H1 (cell line): ENCODE measurements at regions not wholly inside any gene's neighbourhood (a gene's known extent, or its start where the extent isn't known, plus 50 kb on each side); places are given as distances from the start of the nearest gene placed in this dataset.

Experiments
- CTCF ChIA-PET: fragments of 300-600 bp; sonication (Branson Sonifier 250); formaldehyde crosslinking; loops from one replicate; lab custom pipeline; 2021; ENCODE audit not compliant: partially characterized antibody; lab: Charles Lee
- POLR2A ChIA-PET: fragments of 300-600 bp; sonication (Branson Sonifier 250); formaldehyde crosslinking; loops from one replicate; lab custom pipeline; 2021; ENCODE audit warnings: inconsistent platforms; ENCODE audit not compliant: partially characterized antibody; lab: Charles Lee
- DNase-seq, 2 experiments: peaks; one replicate each; pipeline versions ENCODE4 v3.0.0 to v3.0.0-alpha.2; 2010 to 2022; ENCODE audit warnings: low spot score in 2 of 2, low read depth in 1 of 2, mixed read lengths in 1 of 2
- FAIRE-seq: peaks from 2 replicates; lab custom pipeline; 2011; peaks lifted over from hg19 to GRCh38; lab: Jason Lieb, UNC
- H2AFZ ChIP-seq: 2 replicates; pipeline ENCODE4 v1.8.1; 2012; ENCODE audit warnings: low read length, inconsistent platforms
- H2AK5ac ChIP-seq: 2 replicates; pipeline ENCODE4 v1.6.1; 2013; ENCODE audit warnings: low read depth, low read length
- H2BK120ac ChIP-seq: replicated peaks from 2 replicates; pipeline ENCODE3; 2013; ENCODE audit warnings: low read depth, low read length, inconsistent platforms
- H2BK12ac ChIP-seq: 2 replicates; pipeline ENCODE4 v1.6.1; 2013; ENCODE audit warnings: low read depth, low read length
- H2BK15ac ChIP-seq: 2 replicates; pipeline ENCODE4 v1.6.1; 2013; ENCODE audit warnings: low read length
- H2BK20ac ChIP-seq: 2 replicates; pipeline ENCODE4 v1.6.1; 2013; ENCODE audit warnings: low read length
- H2BK5ac ChIP-seq: 2 replicates; pipeline ENCODE4 v1.6.1; 2013; ENCODE audit warnings: low read depth, low read length
- H3K14ac ChIP-seq: 2 replicates; pipeline ENCODE4 v1.6.1; 2013; ENCODE audit warnings: inconsistent platforms; ENCODE audit not compliant: insufficient read length
- H3K18ac ChIP-seq: 2 replicates; pipeline ENCODE4 v1.6.1; 2013; ENCODE audit warnings: low read length; ENCODE audit errors: extremely low read depth
- H3K23ac ChIP-seq: 2 replicates; pipeline ENCODE4 v1.6.1; 2013; ENCODE audit warnings: inconsistent platforms; ENCODE audit not compliant: insufficient read length
- H3K23me2 ChIP-seq: 2 replicates; pipeline ENCODE4 v1.6.1; 2013; ENCODE audit warnings: low read depth, low read length
- H3K27ac ChIP-seq: 2 replicates; pipeline ENCODE4 v1.6.1; 2011; ENCODE audit warnings: low read depth, low read length, inconsistent platforms
- H3K27me3 ChIP-seq, 4 experiments: replicated peaks in 1 of 4; 1 replicate in 1 of 4; 2 replicates in 3 of 4; pipeline versions ENCODE4 v1.6.1 to v1.8.1; 2011 to 2013; ENCODE audit warnings: low read length in 3 of 4, mild to moderate bottlenecking in 3 of 4, inconsistent platforms in 2 of 4, mixed read lengths in 2 of 4, moderate library complexity in 1 of 4; ENCODE audit not compliant: control insufficient read depth in 3 of 4, insufficient read depth in 3 of 4; ENCODE audit errors: extremely low read depth in 1 of 4
- H3K36me3 ChIP-seq, 4 experiments: 2 replicates each; pipeline versions ENCODE4 v1.6.1 to v1.8.1; 2011 to 2013; ENCODE audit warnings: mild to moderate bottlenecking in 4 of 4, low read length in 3 of 4, moderate library complexity in 2 of 4, control low read depth in 1 of 4, inconsistent platforms in 1 of 4; ENCODE audit not compliant: insufficient read depth in 4 of 4, control insufficient read depth in 2 of 4
- H3K4ac ChIP-seq: replicated peaks from 2 replicates; pipeline ENCODE3; 2013; ENCODE audit warnings: low read length, low read depth, mixed read lengths, inconsistent platforms; ENCODE audit not compliant: insufficient read length
- H3K4me1 ChIP-seq, 4 experiments: replicated peaks in 1 of 4; 1 replicate in 1 of 4; 2 replicates in 3 of 4; pipeline versions ENCODE4 v1.6.1 to v1.8.1; 2011 to 2013; ENCODE audit warnings: low read length in 3 of 4, inconsistent platforms in 2 of 4, mixed read lengths in 1 of 4; ENCODE audit not compliant: insufficient read depth in 4 of 4, control insufficient read depth in 3 of 4
- H3K4me2 ChIP-seq, 2 experiments: 2 replicates each; pipeline versions ENCODE4 v1.6.1 to v1.8.1; 2011 to 2013; ENCODE audit warnings: low read depth in 2 of 2, low read length in 2 of 2, control low read depth in 1 of 2, inconsistent platforms in 1 of 2, mild to moderate bottlenecking in 1 of 2; ENCODE audit not compliant: insufficient read depth in 1 of 2
- H3K4me3 ChIP-seq, 4 experiments: fragments of 200-600, 300-600 bp in 1 of 4; sonication (generic), shearing (Covaris generic), sonication (Bioruptor Twin) in 1 of 4; 2 replicates each; pipeline versions ENCODE4 v1.5.1 to v1.8.1; 2011 to 2016; ENCODE audit warnings: low read length in 4 of 4, low read depth in 3 of 4, control low read depth in 2 of 4, inconsistent platforms in 2 of 4, mild to moderate bottlenecking in 2 of 4, mixed read lengths in 1 of 4, moderate library complexity in 1 of 4; ENCODE audit not compliant: insufficient read depth in 2 of 4; ENCODE audit errors: extremely low read depth in 1 of 4
- H3K56ac ChIP-seq: replicated peaks from 2 replicates; pipeline ENCODE3; 2013; ENCODE audit warnings: low read depth, mild to moderate bottlenecking, mixed read lengths, low read length, inconsistent platforms; ENCODE audit not compliant: insufficient read length
- H3K79me1 ChIP-seq: 2 replicates; pipeline ENCODE4 v1.6.1; 2013; ENCODE audit warnings: low read depth, low read length, control low read depth
- H3K79me2 ChIP-seq, 2 experiments: 2 replicates each; pipeline versions ENCODE4 v1.6.1 to v1.8.1; 2012 to 2013; ENCODE audit warnings: low read length in 2 of 2, mild to moderate bottlenecking in 2 of 2, inconsistent platforms in 1 of 2; ENCODE audit not compliant: insufficient read depth in 2 of 2, control insufficient read depth in 1 of 2
- H3K9ac ChIP-seq, 4 experiments: replicated peaks in 1 of 4; 1 replicate in 1 of 4; 2 replicates in 3 of 4; pipeline versions ENCODE4 v1.6.1 to v1.8.1; 2011 to 2013; ENCODE audit warnings: low read depth in 3 of 4, low read length in 3 of 4, control low read depth in 2 of 4, mild to moderate bottlenecking in 2 of 4, moderate library complexity in 2 of 4, inconsistent platforms in 1 of 4; ENCODE audit errors: extremely low read depth in 1 of 4
- H3K9me3 ChIP-seq, 2 experiments: 2 replicates each; pipeline versions ENCODE4 v1.6.1 to v1.8.1; 2012 to 2013; ENCODE audit warnings: mild to moderate bottlenecking in 2 of 2, moderate library complexity in 2 of 2, control low read depth in 1 of 2, inconsistent platforms in 1 of 2, low read depth in 1 of 2, low read length in 1 of 2, mixed read lengths in 1 of 2; ENCODE audit not compliant: insufficient read depth in 2 of 2
- H4K20me1 ChIP-seq, 2 experiments: replicated peaks in 1 of 2; 2 replicates each; pipeline versions ENCODE3 to v1.8.1; 2011 to 2013; ENCODE audit warnings: inconsistent platforms in 2 of 2, low read length in 2 of 2, mild to moderate bottlenecking in 1 of 2; ENCODE audit not compliant: insufficient read depth in 2 of 2, control insufficient read depth in 1 of 2
- H4K5ac ChIP-seq: 2 replicates; pipeline ENCODE4 v1.6.1; 2013; ENCODE audit warnings: low read length, low read depth, mixed read lengths, inconsistent platforms; ENCODE audit not compliant: insufficient read length
- H4K8ac ChIP-seq: 2 replicates; pipeline ENCODE4 v1.8.0; 2013; ENCODE audit warnings: mild to moderate bottlenecking, moderate library complexity, low read length, inconsistent platforms; ENCODE audit not compliant: insufficient read depth; ENCODE audit errors: extremely low read depth
- H4K91ac ChIP-seq: replicated peaks from 2 replicates; pipeline ENCODE3; 2013; ENCODE audit warnings: low read length, mixed read lengths, inconsistent platforms; ENCODE audit not compliant: insufficient read length
- BACH1 ChIP-seq: IDR thresholded peaks from 2 replicates; pipeline ENCODE4 v1.6.1; 2012; ENCODE audit warnings: low read length, improper control_type of control experiment
- BCL11A ChIP-seq, 2 experiments: IDR thresholded peaks; one replicate each; pipeline ENCODE4 v1.6.1; 2011; ENCODE audit warnings: low read depth in 2 of 2, low read length in 2 of 2, mild to moderate bottlenecking in 2 of 2
- CBX5 ChIP-seq: fragments of 300-800, 300-1000 bp; sonication (generic); IDR thresholded peaks from 2 replicates; pipeline ENCODE4 v1.7.1; 2016; ENCODE audit warnings: antibody characterized with exemption, low read length, low read depth
- CBX8 ChIP-seq: fragments of 300-800, 300-1000 bp; sonication (generic); IDR thresholded peaks from 2 replicates; pipeline ENCODE4 v1.7.1; 2016; ENCODE audit warnings: low read depth, low read length, borderline replicate concordance
- EGR1 ChIP-seq: IDR thresholded peaks from 2 replicates; pipeline ENCODE4 v1.6.1; 2011; ENCODE audit warnings: low read depth, low read length, borderline replicate concordance
- GABPA ChIP-seq: IDR thresholded peaks from 2 replicates; pipeline ENCODE4 v1.6.1; 2011; ENCODE audit warnings: mild to moderate bottlenecking, low read length, moderate library complexity, borderline replicate concordance; ENCODE audit not compliant: insufficient read depth
- MAX ChIP-seq: IDR thresholded peaks from 2 replicates; pipeline ENCODE4 v1.6.1; 2012; ENCODE audit warnings: inconsistent platforms
- POLR2AphosphoS5 ChIP-seq: IDR thresholded peaks from 2 replicates; pipeline ENCODE4 v1.6.1; 2011; ENCODE audit warnings: low read depth, low read length
- RNF2 ChIP-seq: fragments of 200-900, 300-1000 bp; sonication (generic); IDR thresholded peaks from 2 replicates; pipeline ENCODE4 v1.7.1; 2016; ENCODE audit warnings: borderline replicate concordance, low read depth, mild to moderate bottlenecking, antibody characterized with exemption, low read length; ENCODE audit not compliant: poor library complexity, severe bottlenecking; ENCODE audit errors: missing control alignments
- SIN3A ChIP-seq, 2 experiments: IDR thresholded peaks in 1 of 2; conservative IDR thresholded peaks in 1 of 2; 2 replicates each; pipeline ENCODE4 v1.6.1; 2011 to 2012; ENCODE audit warnings: low read length in 2 of 2, improper control_type of control experiment in 1 of 2, low read depth in 1 of 2, mild to moderate bottlenecking in 1 of 2
- SIRT6 ChIP-seq: IDR thresholded peaks from one replicate; pipeline ENCODE4 v1.7.1; 2012; ENCODE audit warnings: low read length, inconsistent platforms
- SP1 ChIP-seq: IDR thresholded peaks from 2 replicates; pipeline ENCODE4 v1.6.1; 2011; ENCODE audit warnings: low read depth, low read length
- SP2 ChIP-seq: IDR thresholded peaks from 2 replicates; pipeline ENCODE4 v1.6.1; 2012; ENCODE audit warnings: mild to moderate bottlenecking, low read length, inconsistent platforms
- TAF7 ChIP-seq: optimal IDR thresholded peaks from 2 replicates; pipeline ENCODE3; 2011; ENCODE audit warnings: low read depth, mild to moderate bottlenecking, inconsistent platforms, low read length, moderate library complexity, borderline replicate concordance
- TCF12 ChIP-seq: IDR thresholded peaks from 2 replicates; pipeline ENCODE4 v1.6.1; 2011; ENCODE audit warnings: low read depth, mild to moderate bottlenecking, low read length
- YY1 ChIP-seq: IDR thresholded peaks from 2 replicates; pipeline ENCODE4 v1.6.1; 2011; ENCODE audit warnings: low read depth, mild to moderate bottlenecking, low read length
- WGBS, 2 experiments: shearing (Covaris generic) in 1 of 2; methylation state at CpG; one replicate each; pipeline versions ENCODE4 v1.1.6 to v1.1.7; 2013 to 2015; ENCODE audit warnings: low lambda C conversion rate in 2 of 2, mixed read lengths in 2 of 2, inconsistent platforms in 1 of 2, low coverage in 1 of 2, missing lambda C conversion rate in 1 of 2; ENCODE audit not compliant: insufficient replicate concordance in 2 of 2, insufficient coverage in 1 of 2, insufficient read length in 1 of 2; ENCODE audit errors: extremely low coverage in 1 of 2, missing lambda C conversion rate in 1 of 2; 5-methylcytosine and 5-hydroxymethylcytosine counted together

- H4K5ac ChIP-seq, result no peak overlapping the region
- no peaks in the 10 kb centered on the region for H3K23me2 ChIP-seq
- H2AK5ac ChIP-seq, result no peak overlapping the region
- no peak overlapping the region for H3K4me2 ChIP-seq
- H3K56ac ChIP-seq, result no peak overlapping the region
- H3K9me3 ChIP-seq, result no peaks in the 10 kb centered on the region
- no peak overlapping the region for H3K4me3 ChIP-seq
- no peak overlapping the region for H2BK120ac ChIP-seq
- no peaks in the 10 kb centered on the region for H3K79me2 ChIP-seq
- no peaks in the 10 kb centered on the region for H3K36me3 ChIP-seq
- H3K4me1 ChIP-seq, result no peaks in the 10 kb centered on the region
- no peak overlapping the region for H3K4ac ChIP-seq
- no peak overlapping the region for H3K27ac ChIP-seq
- H2BK15ac ChIP-seq, result no peak overlapping the region
- H3K9ac ChIP-seq, result no peak overlapping the region
- H3K79me1 ChIP-seq, result no peaks in the 10 kb centered on the region
- ChIA-PET CTCF (interaction anchor here (1.8 kb wide), 1 partner anchor 27 kb away, joined by 9 read pairs; no protein-coding TSS in a partner anchor), POLR2A (no interaction called here)
- H3K14ac ChIP-seq, result no peak overlapping the region
- H4K91ac ChIP-seq, result no peak overlapping the region
- DNase-seq (no peak), FAIRE-seq (no peak)
- no peak overlapping the region for H2BK12ac ChIP-seq
- H4K20me1 ChIP-seq, result no peaks in the 10 kb centered on the region
- no peak overlapping the region for H2BK5ac ChIP-seq
- no peak overlapping the region for H3K23ac ChIP-seq
- H2AFZ ChIP-seq, result no peak overlapping the region
- H4K8ac ChIP-seq, result no peak overlapping the region
- 71% methylated on average over 7 of the region's 7 CpGs; no CpG with 5 or more reads in 1 of the 2 experiments for WGBS, 2 experiments
- no peak overlapping the region for H2BK20ac ChIP-seq
- H3K27me3 ChIP-seq, result no peaks in the 10 kb centered on the region
- no peak overlapping the region for H3K18ac ChIP-seq
- no peak for TF ChIP-seq BCL11A (IDR thresholded peaks at IDR 0.05; ENCODE audit: low read depth in 2 of 2, low read length in 2 of 2)
- TF ChIP-seq CBX5, result no peak
- TF ChIP-seq RNF2, result no peak
- no peak for TF ChIP-seq GABPA
- no peak for TF ChIP-seq TCF12
- TF ChIP-seq EGR1, result no peak
- no peak for TF ChIP-seq SP2
- no peak for TF ChIP-seq CBX8
- no peak for TF ChIP-seq SP1
- TF ChIP-seq SIRT6, result no peak
- TF ChIP-seq TAF7, result no peak
- TF ChIP-seq BACH1, result no peak
- no peak for TF ChIP-seq MAX
- no peak for TF ChIP-seq YY1
- TF ChIP-seq POLR2AphosphoS5, result no peak
- TF ChIP-seq SIN3A (conservative IDR thresholded peaks at IDR 0.05 in 1 of 2, IDR thresholded peaks at IDR 0.05 in 1 of 2; ENCODE audit: low read depth in 1 of 2, low read length in 2 of 2), result no peak
These were observed 51.3 kb upstream of the PFKP start for GRCh38 chr10:3016016-3016415.
